NCI-H187 treated with DMSO at 0.1 percent for 48 hours (cell line): ENCODE measurements at regions not wholly inside any gene's neighbourhood (a gene's known extent, or its start where the extent isn't known, plus 50 kb on each side); places are given as distances from the start of the nearest gene placed in this dataset.
"Not testable (repeated sequence)": the region's sequence is repeated elsewhere in the genome, so short reads cannot be mapped to it uniquely, and the experiment has no call there.

ENCODE experiments used
- DNase-seq: peaks from one replicate; lab custom pipeline; 2025; lab: John Stamatoyannopoulos, UW

DNA sequence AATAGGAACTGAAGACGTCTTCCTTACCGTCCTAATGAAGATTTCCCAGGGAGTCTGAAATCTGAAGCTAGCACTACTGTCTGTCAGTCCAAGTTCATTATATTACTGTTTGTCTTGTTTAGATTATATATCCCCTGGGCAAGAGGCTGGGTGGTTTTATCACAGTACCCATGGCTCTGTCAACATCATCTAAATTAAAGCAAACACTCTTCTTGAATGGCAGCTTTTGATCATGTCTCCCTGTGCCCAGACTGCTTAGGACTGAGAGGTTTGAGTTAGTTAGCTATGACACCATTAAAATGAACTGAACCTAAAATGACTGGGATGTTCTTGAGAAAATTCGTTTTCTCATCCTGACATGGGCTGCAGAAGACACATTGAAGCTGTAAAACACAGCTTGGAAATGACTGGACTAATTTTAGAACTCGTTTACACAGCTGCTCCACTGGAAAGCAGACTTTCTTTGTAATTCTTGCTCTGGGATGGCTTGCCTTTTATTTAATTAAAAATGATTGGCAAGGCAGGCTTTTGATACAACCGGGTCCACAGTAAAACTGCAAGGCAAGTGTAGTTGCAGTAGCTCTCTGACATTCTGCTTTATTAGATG lies 243.5 kb downstream of the MFSD1 start:
- peak; percentile 32 for DNase-seq

DNA sequence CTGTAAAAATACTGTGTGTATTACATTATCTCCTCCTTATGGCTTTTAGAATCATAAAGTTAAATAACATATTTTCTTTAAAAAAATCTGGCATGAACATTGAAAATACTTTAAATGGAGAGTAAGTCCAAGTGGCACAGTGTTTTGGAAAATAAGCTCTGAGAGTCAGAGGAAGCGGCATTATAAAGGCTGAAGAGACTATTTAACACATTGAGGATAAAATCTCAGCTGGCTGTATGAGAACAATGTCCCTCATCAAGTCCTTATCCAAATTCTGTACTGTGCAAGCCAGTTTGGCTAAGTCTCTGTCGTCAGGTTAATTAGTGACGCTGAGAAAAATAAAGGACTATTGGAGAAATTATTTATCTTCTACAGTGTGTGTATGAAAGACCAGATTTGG lies 245.5 kb downstream of the MFSD1 start:
- no peak for DNase-seq

DNA sequence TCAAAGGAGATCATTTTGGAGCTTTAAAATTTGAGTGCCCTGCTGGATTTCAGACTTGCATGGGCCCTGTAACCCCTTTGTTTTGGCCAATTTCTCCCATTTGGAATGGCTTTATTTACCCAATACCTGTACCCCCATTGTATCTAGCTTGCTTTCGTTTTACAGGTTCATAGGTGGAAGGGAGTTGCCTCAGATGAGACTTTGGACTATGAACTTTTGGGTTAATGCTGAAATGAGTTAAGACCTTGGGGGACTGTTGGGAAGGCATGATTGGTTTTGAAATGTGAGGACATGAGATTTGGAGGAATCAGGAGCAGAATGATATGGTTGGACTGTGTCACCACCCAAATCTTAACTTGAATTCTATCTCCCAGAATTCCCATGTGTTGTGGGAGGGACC lies 250.6 kb downstream of the MFSD1 start:
- DNase-seq = not testable (repeated sequence)

DNA sequence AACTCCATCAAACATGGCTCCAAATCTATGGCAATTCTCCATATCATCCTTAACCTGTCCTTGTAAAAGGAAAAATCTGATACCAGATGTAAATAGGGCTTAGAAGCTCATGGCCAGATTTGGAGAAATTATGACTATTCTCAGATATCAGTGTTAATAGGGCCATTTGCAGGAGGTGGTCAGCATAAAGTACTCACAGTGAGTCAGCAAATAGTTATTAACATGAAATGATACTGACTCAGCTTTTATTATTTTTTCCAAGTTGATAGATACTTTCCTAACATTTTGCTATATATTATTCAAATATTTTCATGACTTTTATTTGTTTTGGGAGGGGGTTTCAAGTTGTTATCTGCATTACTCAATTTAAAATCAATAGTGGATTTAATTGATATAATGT lies 255.8 kb downstream of the MFSD1 start:
- no peak for DNase-seq

DNA sequence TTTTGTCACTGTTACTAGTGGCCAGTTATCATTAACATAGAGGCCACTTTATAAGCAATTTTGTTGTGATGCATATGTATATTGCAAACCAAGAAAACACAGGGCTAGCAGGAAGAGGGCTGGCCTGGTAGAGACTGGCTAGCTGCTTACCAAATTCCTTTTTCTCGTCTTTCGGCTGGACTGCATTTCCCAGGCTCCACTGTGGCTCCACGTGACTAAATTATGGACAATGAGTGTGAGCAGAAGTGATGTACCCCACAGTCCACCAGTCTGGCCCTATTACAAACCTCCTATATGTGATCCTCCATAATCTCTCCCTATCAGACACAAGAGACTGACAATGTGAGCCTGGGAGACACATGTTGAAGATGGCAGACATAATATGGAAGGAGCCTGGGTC lies 257.0 kb downstream of the MFSD1 start:
- DNase-seq = no peak

DNA sequence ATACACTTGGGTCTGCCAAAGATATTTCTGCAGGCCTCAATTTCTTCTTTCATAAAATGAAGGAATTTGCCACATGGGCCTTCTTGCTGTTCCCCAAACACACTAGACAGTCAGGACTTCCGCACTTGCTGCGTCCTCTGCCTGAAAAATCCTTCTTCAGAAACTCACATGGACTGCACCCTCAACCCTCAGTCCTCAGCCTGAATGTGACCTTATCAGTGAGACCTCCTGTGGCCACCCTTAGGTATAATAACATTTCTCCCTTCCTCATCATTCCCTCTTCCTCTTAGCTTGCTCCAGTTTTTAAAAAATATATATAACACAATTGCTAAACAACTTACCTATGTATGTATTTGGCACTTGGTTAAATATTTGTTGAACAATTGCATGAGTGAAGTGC lies 257.5 kb downstream of the MFSD1 start:
- no peak for DNase-seq

DNA sequence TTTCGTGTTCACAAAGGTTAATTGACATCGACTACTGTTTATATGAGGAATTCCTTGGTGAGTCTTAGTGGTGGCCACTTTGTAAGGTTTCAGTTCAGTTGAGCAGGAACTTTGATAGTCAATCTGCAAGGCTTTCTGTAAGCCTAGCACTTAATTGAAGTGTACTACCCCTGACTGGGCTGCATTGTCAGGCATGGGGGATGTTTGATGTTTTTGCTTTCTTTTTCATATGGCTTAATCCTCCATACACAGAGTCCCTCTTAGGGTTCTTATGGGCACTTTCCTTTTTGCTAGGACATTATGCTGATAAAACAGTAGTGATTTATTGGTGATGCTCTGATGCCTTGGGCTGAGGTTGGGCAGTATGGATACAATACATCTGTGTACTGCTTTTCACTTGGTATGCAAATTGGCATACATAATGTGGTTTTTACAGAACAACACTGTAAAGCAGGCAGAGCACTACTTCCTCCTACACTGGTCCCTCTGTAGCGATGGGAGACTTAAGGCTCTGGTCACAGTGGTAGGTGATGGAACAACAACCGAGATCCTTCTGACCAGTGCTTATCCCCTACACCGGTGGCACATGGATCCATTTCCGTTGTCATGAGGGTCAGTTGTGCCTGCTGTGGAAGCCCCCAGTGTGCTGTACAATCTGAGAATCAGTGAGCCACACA lies 261.0 kb downstream of the MFSD1 start:
- no peak for DNase-seq

DNA sequence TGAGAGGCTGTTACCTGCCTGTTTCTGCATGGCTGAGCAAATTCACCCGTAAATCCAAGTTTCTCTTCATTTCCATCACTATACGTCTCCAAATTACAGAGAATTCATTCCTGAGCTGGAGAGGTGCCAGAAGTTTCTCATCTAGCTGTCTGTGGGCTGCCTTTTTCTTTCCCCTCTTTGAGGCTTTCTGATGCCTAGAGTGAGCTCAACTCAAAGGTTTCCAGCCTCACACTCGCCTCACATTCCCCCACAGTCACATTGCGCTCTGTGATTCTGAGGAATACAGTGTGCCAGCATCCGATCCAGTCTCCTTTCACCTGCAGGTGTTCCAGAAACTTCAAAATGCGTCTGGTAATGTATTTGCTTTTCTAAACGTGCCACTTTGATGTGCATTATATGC lies 267.2 kb downstream of the MFSD1 start, which contains the start of gene IQCJ:
IQCJ (plus strand) TSS at position 229 of the 400 bp plus-strand sequence.
- no peak for DNase-seq

DNA sequence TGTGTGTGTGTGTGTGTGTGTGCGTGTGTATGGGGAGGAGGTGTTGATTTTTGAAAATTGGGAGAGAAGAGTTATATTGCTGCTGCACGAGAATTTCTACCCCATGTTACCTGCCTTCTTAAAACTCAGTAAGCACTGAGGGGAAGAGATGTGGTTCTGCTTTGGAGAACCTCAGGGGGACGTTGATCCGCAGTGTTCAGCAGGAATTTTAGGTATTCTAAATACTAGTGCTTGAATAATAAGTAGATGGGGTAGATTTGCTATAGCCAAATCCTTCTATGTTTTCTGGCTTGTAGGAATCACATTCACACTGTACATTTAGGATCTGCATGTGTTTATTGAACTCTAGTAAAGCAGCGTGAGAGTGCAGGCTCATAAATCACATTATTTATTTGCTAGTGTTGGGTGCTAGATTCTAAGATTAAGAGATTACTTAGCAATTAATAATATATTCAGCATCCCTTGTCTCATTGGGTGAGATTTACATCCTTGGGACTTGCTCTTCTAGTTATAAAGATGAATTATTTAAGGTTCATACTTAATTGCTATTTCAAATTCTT lies 268.1 kb downstream of the MFSD1 start:
- DNase-seq = no peak

DNA sequence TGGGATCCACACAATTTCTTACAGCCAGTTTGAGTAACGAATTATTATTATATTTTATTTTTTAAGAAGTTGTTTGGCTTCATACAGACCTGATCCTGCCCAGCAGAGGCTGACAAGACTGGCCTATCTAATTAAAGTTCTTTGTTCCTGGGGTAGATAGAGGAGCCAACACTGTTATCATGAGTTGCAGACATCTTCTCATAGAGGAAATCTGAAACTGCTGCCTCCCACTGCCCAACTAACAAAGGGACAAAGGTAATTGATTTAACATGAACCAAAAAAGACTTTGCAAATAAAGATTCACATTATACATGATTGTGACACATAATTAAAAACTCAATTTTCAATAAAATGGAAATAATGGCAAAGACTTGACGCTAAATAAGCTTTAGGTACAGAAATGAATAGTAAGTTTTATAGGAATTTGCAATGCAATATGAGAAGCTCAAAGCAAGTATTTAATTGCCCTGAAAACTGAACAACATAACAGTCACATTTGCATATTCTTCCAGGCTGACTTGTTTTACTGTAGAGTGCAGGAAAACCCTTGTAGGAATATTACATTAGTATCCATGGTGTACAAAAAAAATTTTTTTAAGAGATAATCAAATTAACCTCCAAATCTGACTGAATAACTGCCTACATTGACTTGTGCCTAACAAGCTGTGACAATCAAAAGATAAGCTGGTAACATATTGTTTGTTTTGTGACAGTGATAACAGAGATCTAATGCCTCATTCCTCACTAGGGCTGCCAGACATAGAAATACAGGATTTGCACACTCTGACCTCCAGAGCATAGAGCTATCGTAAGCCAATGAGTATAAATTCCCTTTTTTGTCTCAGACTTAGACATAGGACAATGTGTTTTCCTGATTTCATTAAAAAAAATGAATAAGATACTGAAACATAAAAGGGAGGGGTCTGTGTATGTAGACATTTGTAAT lies 273.2 kb downstream of the MFSD1 start:
- no peak for DNase-seq

DNA sequence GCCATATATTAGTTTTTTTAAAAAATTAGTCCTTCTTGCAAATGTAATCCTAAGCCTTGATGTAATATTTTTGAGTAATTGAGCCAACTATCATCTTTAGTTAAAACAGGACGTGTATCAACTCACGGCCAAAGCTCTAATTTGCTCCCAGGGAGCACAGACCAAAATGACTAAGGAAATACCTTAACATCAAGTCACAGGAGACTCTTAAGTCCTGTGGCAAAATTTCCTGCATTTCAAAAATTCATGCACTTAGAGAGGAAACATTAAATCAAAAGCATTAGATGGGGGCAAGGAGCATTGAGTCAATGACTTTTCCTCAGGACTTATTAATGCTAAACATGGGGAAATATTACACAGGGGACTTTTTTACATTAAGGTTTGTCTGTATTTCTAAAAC lies 276.0 kb downstream of the MFSD1 start:
- no peak for DNase-seq

DNA sequence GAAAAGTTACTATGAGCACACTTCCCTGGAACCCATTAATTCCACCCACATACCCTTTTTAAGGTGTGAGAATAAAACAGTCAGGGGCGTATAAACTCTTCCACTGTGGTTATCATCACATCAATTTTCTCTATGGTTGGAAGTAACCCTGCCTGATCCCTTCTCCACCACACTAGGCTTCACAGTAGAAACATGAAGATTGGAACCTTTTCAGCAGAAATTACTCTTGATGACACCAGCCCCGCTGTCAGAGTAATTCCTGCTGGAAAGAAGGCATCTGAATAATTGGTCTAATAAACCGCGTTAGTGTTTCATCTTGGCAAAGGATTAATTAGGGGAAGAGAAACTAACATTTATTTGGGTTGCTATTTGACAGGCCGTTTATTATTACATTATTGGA lies 278.4 kb downstream of the MFSD1 start:
- DNase-seq = no peak

DNA sequence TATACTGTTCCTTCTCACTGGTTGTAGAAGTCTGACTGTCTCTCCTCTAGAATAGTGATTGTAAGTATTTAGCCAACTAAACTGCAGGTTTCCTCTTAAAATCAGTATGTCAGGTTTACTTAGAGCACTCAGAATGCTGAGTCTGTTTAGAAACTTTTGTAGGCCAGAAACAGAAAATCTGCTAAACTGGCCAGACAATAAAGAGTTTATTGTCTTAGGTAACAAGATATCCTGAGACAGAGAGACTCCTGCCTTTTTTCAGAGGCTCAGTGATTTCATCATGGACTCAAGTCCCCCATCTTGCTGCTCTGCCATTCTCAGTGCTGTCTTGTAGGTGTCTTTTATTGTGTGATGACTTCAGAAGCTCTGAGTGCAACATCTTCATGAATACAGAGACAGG lies 279.0 kb downstream of the MFSD1 start:
- DNase-seq = no peak

DNA sequence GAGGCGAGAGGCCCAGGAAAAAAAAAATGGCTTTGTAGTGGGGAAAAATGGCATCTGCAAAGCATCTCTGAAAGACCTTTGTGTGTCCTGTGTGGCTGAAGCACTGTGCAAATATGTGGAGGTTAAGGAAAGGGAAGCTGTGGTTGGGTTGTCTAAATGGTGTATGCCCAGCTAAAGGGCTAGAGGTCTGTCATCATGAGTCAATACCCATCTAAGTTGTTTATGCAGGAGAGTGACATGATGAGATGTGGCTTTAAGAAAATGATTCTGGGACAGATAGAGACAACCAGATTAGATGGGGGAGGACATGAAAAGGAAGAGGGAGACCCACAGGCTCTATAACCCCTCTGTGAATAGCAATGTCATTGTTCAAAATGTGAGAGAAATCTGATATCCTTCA lies 280.7 kb downstream of the MFSD1 start:
- DNase-seq = no peak

DNA sequence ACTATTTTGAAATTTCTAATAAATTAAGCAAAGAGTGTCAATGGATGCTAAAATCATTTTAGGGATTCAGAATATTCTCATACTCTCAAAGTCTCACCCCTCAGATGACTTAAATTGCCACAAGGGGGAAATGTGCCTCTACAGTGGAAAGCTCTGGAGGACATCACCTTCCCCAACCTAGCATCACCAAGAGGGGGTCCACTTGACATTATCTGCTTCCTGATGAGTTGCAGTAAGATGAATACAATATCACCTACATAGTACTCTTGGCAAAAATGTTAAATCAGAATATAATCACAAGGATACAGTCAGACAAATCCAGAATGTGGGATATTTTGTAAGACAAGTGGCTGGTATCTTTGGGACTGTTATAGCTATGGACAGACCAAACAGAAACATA lies 290.1 kb downstream of the MFSD1 start:
- no peak for DNase-seq

DNA sequence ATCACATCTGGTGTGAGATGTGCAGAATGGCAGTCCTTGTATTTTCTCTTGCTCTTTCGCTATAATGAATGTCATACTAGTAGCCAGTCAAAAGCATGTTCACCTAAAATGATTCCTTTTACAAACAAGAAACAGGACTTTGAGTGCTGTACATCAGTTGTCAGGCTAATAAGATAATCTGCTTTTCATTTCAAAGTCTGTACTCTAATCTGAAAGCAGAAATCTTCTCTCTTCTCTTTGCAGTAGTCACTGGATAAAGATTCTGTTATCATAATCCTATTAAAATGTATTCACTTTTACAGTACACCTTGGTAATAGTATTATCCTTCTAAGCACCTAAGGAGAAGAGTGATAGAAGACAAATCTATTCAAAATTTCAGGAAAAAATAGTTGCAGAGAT lies 300.1 kb downstream of the MFSD1 start:
- DNase-seq = no peak

DNA sequence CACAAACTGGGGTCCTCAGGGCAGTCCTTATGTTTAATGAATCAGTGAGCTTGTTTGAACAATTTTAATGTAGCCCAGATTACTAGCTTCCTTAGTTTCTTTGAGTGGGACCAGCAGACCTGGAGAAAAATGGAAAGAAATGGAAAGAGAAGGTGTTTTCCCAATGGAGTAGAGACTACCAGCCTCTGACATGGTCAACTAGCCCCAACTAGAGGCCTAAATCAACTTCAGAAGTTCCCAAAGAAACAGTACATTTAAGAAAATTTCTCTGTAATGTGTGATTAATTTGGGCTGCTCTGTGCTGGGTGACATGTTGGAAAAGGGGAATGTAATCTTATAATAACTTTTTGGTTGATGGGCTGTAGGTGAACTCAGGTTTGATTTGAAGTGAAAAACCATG lies 310.9 kb downstream of the MFSD1 start:
- no peak for DNase-seq

DNA sequence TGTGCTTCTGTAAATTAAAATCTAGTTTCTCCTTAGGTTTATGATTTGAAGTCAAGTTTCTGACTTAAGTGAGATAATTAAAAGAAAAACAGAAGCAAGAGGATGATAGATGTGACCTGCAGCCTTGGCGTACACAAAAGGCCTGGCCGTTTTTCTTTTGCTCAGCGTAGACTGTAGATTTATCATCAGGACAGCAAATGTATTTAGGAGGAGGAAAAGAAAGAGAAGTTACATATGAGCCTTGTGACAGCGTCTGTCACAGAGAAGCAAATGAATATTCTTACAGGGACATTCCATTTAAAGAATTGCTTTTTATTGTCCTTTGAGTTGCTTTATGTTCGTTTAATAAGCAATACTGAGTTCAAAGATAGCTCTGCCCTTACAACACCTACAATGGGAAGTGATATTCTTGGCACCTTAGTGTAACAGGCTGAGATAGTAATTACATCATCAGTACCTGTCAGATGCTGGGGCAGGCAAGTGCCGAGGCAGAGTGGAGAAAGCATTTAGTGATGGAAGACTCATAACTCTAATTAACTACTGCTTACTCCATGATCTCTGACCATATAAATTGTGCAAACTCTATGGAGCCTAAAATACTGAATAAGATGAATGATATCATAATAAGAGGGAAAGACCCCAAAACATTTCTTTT lies 311.5 kb downstream of the MFSD1 start:
- no peak for DNase-seq

DNA sequence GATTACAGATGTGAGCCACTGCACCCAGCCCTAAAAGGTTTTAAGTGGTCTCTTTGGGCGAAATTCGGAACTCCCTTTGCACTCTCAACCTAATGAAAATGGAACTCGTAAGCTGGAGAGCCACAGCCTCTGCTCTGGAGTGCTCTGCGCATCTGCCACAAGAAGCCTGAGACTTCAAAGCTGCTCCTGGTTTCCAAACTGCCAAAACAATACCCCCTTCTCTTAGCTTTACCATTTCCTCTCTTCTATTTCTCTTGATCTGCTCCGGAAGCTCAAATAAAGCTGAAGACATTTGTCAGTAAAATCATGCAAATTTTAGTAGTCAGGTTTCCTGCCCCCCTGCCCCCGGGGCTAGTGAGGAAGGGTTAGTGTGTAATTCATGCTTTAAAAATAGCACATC lies 312.7 kb downstream of the MFSD1 start:
- no peak for DNase-seq

DNA sequence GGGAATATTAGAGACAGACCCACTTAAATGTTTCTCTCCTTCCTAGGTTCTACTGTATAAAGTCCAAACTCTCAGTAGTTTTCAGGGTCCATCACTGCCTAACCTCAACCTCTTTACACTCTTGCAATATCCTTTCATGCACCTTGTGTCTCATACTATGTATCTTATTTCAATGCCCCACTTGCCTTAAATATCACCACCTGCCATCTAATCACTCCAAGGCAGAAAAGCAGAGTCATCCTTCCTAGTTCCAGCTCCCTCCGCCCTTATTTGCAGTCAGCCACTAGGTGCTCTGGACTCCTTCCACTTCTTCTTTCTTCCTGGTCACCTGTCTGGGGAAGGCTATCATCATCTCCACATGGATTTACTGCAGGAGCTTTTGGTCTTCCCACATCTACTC lies 322.0 kb downstream of the MFSD1 start:
- no peak for DNase-seq

DNA sequence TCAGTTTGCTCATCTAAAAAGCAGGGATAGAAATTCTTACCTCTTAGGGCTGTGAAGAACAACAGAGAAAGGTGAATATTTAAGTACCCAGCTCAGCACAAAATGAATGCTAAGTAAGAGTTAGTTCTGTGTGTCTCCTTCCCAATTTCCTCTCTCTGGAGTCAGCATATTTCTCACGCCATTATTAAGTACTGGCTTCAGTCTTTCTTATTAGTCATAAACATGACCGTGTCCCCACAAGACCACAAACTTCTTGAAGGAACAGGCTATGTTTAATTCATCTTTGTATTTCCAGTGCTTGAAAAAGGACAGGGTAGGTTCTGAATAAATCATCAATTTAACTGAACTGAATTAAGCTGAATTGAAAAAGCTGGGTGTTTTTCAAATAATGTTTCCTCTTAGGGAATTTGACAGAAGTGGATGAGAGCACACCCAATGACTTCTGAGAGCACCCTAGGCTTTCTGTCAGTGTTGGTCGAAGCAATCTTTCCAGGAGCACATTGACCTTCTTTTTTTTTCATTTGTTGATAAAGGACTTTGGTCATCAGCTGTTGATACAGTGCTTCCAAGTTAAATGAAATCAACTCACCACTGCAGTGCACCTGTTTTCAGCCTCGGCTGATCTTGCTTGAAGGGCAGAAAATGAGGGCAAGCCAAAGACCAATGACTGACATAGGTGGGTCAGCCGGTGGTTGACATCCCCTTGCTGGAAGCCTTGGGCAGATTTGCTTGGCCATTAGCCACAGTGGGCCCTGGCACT lies 324.6 kb downstream of the MFSD1 start:
- no peak for DNase-seq
